MM.1S (cell line): ENCODE measurements at regions not wholly inside any gene's neighbourhood (a gene's known extent, or its start where the extent isn't known, plus 50 kb on each side); places are given as distances from the start of the nearest gene placed in this dataset.

Experiments used
- DNase-seq: peaks from one replicate; pipeline ENCODE4 v3.0.0-alpha.2; 2015
- H2AFZ ChIP-seq: fragments of 300-600 bp; sonication (generic); 2 replicates; pipeline ENCODE4 v1.6.0; 2016; ENCODE audit warnings: antibody characterized with exemption, low read length
- H3F3A ChIP-seq: fragments of 300-600 bp; sonication (generic); 2 replicates; pipeline ENCODE4 v1.6.1; 2016; ENCODE audit warnings: mild to moderate bottlenecking, antibody characterized with exemption, low read length, moderate library complexity, mixed read lengths; ENCODE audit not compliant: insufficient read depth
- H3K27ac ChIP-seq: fragments of 300-600 bp; sonication (generic); 2 replicates; pipeline ENCODE4 v1.5.1; 2016; ENCODE audit warnings: mild to moderate bottlenecking, low read length
- H3K27me3 ChIP-seq: fragments of 300-600 bp; sonication (generic); replicated peaks from 2 replicates; pipeline ENCODE4 v1.6.0; 2016; ENCODE audit warnings: low read length; ENCODE audit not compliant: insufficient read depth
- H3K36me3 ChIP-seq: fragments of 300-600 bp; sonication (generic); replicated peaks from 2 replicates; pipeline ENCODE4 v1.6.1; 2016; ENCODE audit warnings: mild to moderate bottlenecking, low read length, mixed read lengths; ENCODE audit not compliant: insufficient read depth
- H3K4me1 ChIP-seq: fragments of 300-600 bp; sonication (generic); 2 replicates; pipeline ENCODE4 v1.6.1; 2016; ENCODE audit warnings: low read length, mixed read lengths
- H3K4me2 ChIP-seq: fragments of 300-600 bp; sonication (generic); 2 replicates; pipeline ENCODE4 v1.6.0; 2016; ENCODE audit warnings: low read depth, low read length
- H3K4me3 ChIP-seq: fragments of 300-600 bp; sonication (generic); 2 replicates; pipeline ENCODE4 v1.5.1; 2016; ENCODE audit warnings: low read length, mixed read lengths
- H3K79me2 ChIP-seq: fragments of 300-600 bp; sonication (generic); 2 replicates; pipeline ENCODE4 v1.6.1; 2016; ENCODE audit warnings: mixed run types, low read length, mixed read lengths
- H3K9ac ChIP-seq: fragments of 300-600 bp; sonication (generic); 2 replicates; pipeline ENCODE4 v1.6.1; 2016; ENCODE audit warnings: low read length, mixed read lengths
- H3K9me2 ChIP-seq: fragments of 300-600 bp; sonication (generic); replicated peaks from 2 replicates; pipeline ENCODE4 v1.6.1; 2016; ENCODE audit warnings: mild to moderate bottlenecking, low read length, mixed read lengths; ENCODE audit not compliant: insufficient read depth
- H3K9me3 ChIP-seq: fragments of 300-600 bp; sonication (generic); replicated peaks from 2 replicates; pipeline ENCODE4 v1.6.1; 2016; ENCODE audit warnings: mild to moderate bottlenecking, low read length, mixed read lengths; ENCODE audit not compliant: insufficient read depth
- H4K20me1 ChIP-seq: fragments of 300-600 bp; sonication (generic); 2 replicates; pipeline ENCODE4 v1.6.1; 2016; ENCODE audit warnings: mild to moderate bottlenecking, low read length, moderate library complexity, mixed read lengths; ENCODE audit not compliant: insufficient read depth
- CTCF ChIP-seq: fragments of 300-600 bp; sonication (generic); IDR thresholded peaks from 2 replicates; pipeline ENCODE4 v1.5.1; 2016; ENCODE audit warnings: antibody characterized with exemption, low read length, mixed read lengths
- EZH2 ChIP-seq: fragments of 300-600 bp; sonication (generic); optimal IDR thresholded peaks from 2 replicates; pipeline ENCODE3; 2017; ENCODE audit warnings: low read depth, mild to moderate bottlenecking, antibody characterized with exemption, low read length, mixed read lengths
- EZH2phosphoT487 ChIP-seq: fragments of 300-600 bp; sonication (generic); IDR thresholded peaks from 2 replicates; pipeline ENCODE4 v1.6.1; 2018; ENCODE audit warnings: antibody characterized with exemption, low read length

GRCh38 chr10:23493711-23494110, 54.8 kb downstream of the OTUD1 start:
- H3K36me3 ChIP-seq = no peaks in the 10 kb centered on the region
- no peaks in the 10 kb centered on the region for H3K27me3 ChIP-seq

GRCh38 chr10:23496727-23497126, 57.9 kb downstream of the OTUD1 start:
- Histone ChIP-seq H3K79me2 (no peaks in the 10 kb centered on the region), H3K4me2 (peak overlapping the region; percentile 33), H4K20me1 (no peaks in the 10 kb centered on the region), H3K27me3 (no peaks in the 10 kb centered on the region), H3K4me1 (no peaks in the 10 kb centered on the region), H3K4me3 (no peak overlapping the region), H3K27ac (no peak overlapping the region), H3K36me3 (no peaks in the 10 kb centered on the region), H3K9ac (no peak overlapping the region), H3K9me3 (no peaks in the 10 kb centered on the region), H3F3A (no peaks in the 10 kb centered on the region), H2AFZ (peak overlapping the region; percentile 29; the same call in 1 of the 2 replicates), H3K9me2 (no peaks in the 10 kb centered on the region)
- DNase-seq = peak; percentile 33
- TF ChIP-seq EZH2 = no peak
- no peak for TF ChIP-seq CTCF
- TF ChIP-seq EZH2phosphoT487 = no peak

More at GRCh38 chr10:23493711-23494110, 54.8 kb downstream of the OTUD1 start:
- Histone ChIP-seq H3K79me2 (no peaks in the 10 kb centered on the region), H3K4me3 (no peak overlapping the region), H3K4me2 (no peak overlapping the region), H3K9me2 (no peaks in the 10 kb centered on the region), H3F3A (no peaks in the 10 kb centered on the region), H4K20me1 (no peaks in the 10 kb centered on the region), H2AFZ (no peak overlapping the region), H3K4me1 (no peaks in the 10 kb centered on the region), H3K27ac (no peak overlapping the region), H3K9ac (no peak overlapping the region), H3K9me3 (no peaks in the 10 kb centered on the region)
- TF ChIP-seq CTCF = no peak
- no peak for TF ChIP-seq EZH2phosphoT487
- no peak for TF ChIP-seq EZH2
- DNase-seq = no peak

DNA sequence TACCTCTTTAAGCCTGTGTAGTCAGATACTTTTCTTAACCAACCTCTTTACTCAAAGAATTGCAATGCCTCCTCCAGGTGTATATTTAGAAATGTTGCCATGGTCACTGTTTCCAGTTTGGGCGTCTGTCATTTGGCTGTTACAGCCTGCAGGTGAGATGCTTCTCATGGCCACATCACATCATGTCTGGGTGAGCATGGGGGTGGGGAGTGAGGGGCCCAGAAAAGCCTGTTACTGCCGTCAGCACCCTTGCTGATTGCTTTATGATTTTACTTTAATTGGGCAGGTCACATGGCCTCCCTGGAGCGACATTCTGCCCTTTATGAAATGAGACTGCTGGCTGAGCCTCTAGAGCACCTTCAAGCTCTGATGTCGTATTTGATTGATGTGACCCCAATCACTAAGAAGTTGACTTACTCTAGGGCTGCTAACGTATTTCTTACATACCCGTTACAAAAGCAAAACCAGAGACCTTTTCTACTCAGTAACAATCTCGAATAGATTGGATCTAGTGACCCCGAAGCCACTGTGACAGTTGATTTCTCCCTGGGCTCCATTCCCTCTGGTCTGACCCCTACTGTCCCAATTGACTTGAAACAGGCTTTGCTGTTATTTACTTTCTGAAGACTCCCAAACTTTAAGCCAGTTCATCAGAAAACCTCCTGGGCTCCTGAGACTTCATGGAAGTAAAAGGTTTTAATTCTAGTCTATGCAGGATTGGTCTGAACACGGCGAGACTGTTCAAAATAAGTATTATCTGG, 60.7 kb downstream of the OTUD1 start:
- no peaks in the 10 kb centered on the region for H3K9me3 ChIP-seq
- H3K9ac ChIP-seq = no peak overlapping the region
- H3K4me3 ChIP-seq = no peak overlapping the region
- H3K9me2 ChIP-seq = no peaks in the 10 kb centered on the region
- DNase-seq = no peak
- H3K36me3 ChIP-seq = no peaks in the 10 kb centered on the region
- TF ChIP-seq EZH2phosphoT487 (no peak), EZH2 (no peak), CTCF (no peak)
- H3K4me2 ChIP-seq = no peak overlapping the region
- H3F3A ChIP-seq = no peaks in the 10 kb centered on the region
- H3K79me2 ChIP-seq = no peaks in the 10 kb centered on the region
- no peak overlapping the region for H3K27ac ChIP-seq
- H4K20me1 ChIP-seq = no peaks in the 10 kb centered on the region
- no peaks in the 10 kb centered on the region for H3K27me3 ChIP-seq
- H3K4me1 ChIP-seq = no peaks in the 10 kb centered on the region
- no peak overlapping the region for H2AFZ ChIP-seq
